K562 (cell line): ENCODE measurements at regions not wholly inside any gene's neighbourhood (a gene's known extent, or its start where the extent isn't known, plus 50 kb on each side); places are given as distances from the start of the nearest gene placed in this dataset.

Experiments used
- CREM ChIP-seq: IDR thresholded peaks from 2 replicates; pipeline ENCODE4 v1.6.1; 2014; ENCODE audit warnings: antibody characterized with exemption, low read depth
- FOXJ3 ChIP-seq: sonication (generic); formaldehyde crosslinking; IDR thresholded peaks from 2 replicates; pipeline ENCODE4 v1.4.0; 2020; ENCODE audit warnings: mild to moderate bottlenecking, missing genetic modification reagents
- POLR2AphosphoS5 ChIP-seq: IDR thresholded peaks from 2 replicates; pipeline ENCODE4 v1.6.1; 2011; ENCODE audit warnings: mild to moderate bottlenecking, low read depth, low read length, moderate library complexity; ENCODE audit not compliant: control insufficient read depth, insufficient read depth
- ZNF239 ChIP-seq: fragments of 250-450 bp; sonication (Bioruptor Pico); IDR thresholded peaks from 2 replicates; pipeline ENCODE4 v1.4.0; 2020; ENCODE audit warnings: mild to moderate bottlenecking
- ZNF780A ChIP-seq: fragments of 250-450 bp; sonication (Bioruptor Pico); IDR thresholded peaks from 2 replicates; pipeline ENCODE4 v1.5.0; 2021; ENCODE audit warnings: mild to moderate bottlenecking
- TF ChIP-seq, protein P1 (sequence below): sonication (generic); formaldehyde crosslinking; IDR thresholded peaks from 2 replicates; pipeline ENCODE4 v1.8.0; 2022; ENCODE audit warnings: missing genetic modification reagents, mild to moderate bottlenecking, moderate library complexity, borderline replicate concordance
- TF ChIP-seq, protein P2 (sequence below), 2 experiments: fragments of 450-650 bp in 1 of 2; IDR thresholded peaks; 2 replicates each; pipeline ENCODE4 v1.6.1; 2011 to 2017; ENCODE audit warnings: low read depth in 2 of 2, antibody characterized with exemption in 1 of 2, borderline replicate concordance in 1 of 2, low read length in 1 of 2, mild to moderate bottlenecking in 1 of 2, mixed read lengths in 1 of 2; ENCODE audit not compliant: control insufficient read depth in 1 of 2

DNA sequence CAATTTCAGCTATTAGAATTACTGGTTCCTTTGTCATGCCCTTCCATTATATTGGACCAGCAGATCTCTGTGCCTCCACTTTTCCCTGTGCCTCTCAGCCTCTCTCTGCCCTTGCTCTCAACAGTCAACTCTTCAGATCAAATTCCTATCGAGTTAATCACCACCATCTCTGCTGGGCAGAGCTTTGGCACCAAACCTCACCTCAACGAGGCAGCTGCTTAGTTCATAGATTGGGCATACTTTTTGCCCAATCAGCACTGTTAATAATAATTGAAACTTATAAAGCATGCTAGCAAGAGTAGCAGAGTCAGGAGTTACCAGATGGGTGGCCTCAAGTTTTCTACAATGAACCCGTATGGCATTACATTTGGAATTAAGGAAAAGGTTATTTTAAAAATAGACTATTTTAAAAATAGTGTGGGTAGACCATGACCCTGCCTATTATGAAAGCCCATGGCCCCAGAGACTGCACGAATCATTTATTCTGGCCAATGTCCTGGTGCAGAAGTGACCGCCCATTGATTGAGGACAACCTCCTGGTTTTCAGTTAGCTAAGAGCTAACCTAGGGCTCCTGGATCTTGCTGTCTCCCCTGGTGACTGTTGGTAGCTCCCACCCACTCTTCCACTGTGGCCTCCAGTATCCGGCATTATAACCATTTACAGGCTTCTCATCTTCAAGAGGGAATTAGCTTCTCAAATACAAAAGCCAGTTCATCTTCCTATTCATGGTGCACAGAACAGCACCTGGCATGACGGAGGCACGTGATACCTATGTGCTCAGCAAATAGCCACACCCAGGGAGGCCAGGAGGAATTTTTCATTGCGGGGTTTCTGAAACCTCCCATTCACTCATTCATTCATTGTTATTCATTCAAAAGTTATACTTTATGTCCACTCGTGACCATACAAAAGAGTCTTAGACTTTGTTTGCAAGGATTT is 265.4 kb downstream of the INHBA start:
- TF ChIP-seq POLR2AphosphoS5 (no peak), FOXJ3 (no peak), CREM (no peak), ZNF239 (CRISPR knock-in tag) (no peak), ZNF780A (CRISPR knock-in tag) (no peak)
- TF ChIP-seq, protein P1, sequence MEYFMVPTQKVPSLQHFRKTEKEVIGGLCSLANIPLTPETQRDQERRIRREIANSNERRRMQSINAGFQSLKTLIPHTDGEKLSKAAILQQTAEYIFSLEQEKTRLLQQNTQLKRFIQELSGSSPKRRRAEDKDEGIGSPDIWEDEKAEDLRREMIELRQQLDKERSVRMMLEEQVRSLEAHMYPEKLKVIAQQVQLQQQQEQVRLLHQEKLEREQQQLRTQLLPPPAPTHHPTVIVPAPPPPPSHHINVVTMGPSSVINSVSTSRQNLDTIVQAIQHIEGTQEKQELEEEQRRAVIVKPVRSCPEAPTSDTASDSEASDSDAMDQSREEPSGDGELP (CRISPR knock-in tag) = no peak
- TF ChIP-seq, protein P2, sequence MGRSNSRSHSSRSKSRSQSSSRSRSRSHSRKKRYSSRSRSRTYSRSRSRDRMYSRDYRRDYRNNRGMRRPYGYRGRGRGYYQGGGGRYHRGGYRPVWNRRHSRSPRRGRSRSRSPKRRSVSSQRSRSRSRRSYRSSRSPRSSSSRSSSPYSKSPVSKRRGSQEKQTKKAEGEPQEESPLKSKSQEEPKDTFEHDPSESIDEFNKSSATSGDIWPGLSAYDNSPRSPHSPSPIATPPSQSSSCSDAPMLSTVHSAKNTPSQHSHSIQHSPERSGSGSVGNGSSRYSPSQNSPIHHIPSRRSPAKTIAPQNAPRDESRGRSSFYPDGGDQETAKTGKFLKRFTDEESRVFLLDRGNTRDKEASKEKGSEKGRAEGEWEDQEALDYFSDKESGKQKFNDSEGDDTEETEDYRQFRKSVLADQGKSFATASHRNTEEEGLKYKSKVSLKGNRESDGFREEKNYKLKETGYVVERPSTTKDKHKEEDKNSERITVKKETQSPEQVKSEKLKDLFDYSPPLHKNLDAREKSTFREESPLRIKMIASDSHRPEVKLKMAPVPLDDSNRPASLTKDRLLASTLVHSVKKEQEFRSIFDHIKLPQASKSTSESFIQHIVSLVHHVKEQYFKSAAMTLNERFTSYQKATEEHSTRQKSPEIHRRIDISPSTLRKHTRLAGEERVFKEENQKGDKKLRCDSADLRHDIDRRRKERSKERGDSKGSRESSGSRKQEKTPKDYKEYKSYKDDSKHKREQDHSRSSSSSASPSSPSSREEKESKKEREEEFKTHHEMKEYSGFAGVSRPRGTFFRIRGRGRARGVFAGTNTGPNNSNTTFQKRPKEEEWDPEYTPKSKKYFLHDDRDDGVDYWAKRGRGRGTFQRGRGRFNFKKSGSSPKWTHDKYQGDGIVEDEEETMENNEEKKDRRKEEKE (IDR thresholded peaks at IDR 0.05; ENCODE audit: borderline replicate concordance in 1 of 2, control insufficient read depth in 1 of 2, low read depth in 2 of 2, low read length in 1 of 2) = no peak
